WERI-Rb-1 (cell line): ENCODE measurements at regions not wholly inside any gene's neighbourhood (a gene's known extent, or its start where the extent isn't known, plus 50 kb on each side); places are given as distances from the start of the nearest gene placed in this dataset.

Experiments
- DNase-seq: peaks from one replicate; pipeline ENCODE4 v3.0.0-alpha.2; 2020
- H3K27ac ChIP-seq: fragments of 250-450 bp; sonication (Bioruptor Pico); 2 replicates; pipeline ENCODE4 v1.5.1; 2020; ENCODE audit warnings: mild to moderate bottlenecking, moderate library complexity
- H3K27me3 ChIP-seq: fragments of 250-450 bp; sonication (Bioruptor Pico); 2 replicates; pipeline ENCODE4 v1.5.1; 2021; ENCODE audit warnings: mild to moderate bottlenecking, low read depth, moderate library complexity; ENCODE audit not compliant: insufficient read depth, severe bottlenecking
- H3K36me3 ChIP-seq: fragments of 250-450 bp; sonication (Bioruptor Pico); 2 replicates; pipeline ENCODE4 v1.5.1; 2020; ENCODE audit warnings: mild to moderate bottlenecking, moderate library complexity
- H3K4me3 ChIP-seq: 2 replicates; pipeline ENCODE4 v1.5.1; 2011; ENCODE audit warnings: low read depth, mild to moderate bottlenecking, control low read depth, low read length
- H3K9me3 ChIP-seq: fragments of 250-450 bp; sonication (Bioruptor Pico); 2 replicates; pipeline ENCODE4 v1.5.1; 2021; ENCODE audit warnings: mild to moderate bottlenecking, moderate library complexity; ENCODE audit not compliant: severe bottlenecking
- CTCF ChIP-seq: IDR thresholded peaks from 2 replicates; pipeline ENCODE4 v1.5.1; 2011; ENCODE audit warnings: low read depth, mild to moderate bottlenecking, control low read depth, inconsistent platforms, low read length

GRCh38 chr6:108750801-108751200 is 97.4 kb upstream of the ARMC2 start:
- Histone ChIP-seq H3K27me3 (no peaks in the 10 kb centered on the region), H3K9me3 (no peaks in the 10 kb centered on the region), H3K4me3 (no peak overlapping the region), H3K27ac (no peak overlapping the region), H3K36me3 (no peaks in the 10 kb centered on the region)
- no peak for TF ChIP-seq CTCF
- DNase-seq: no peak

GRCh38 chr6:108751282-108751681 is 96.9 kb upstream of the ARMC2 start:
- no peak overlapping the region for H3K27ac ChIP-seq
- H3K36me3 ChIP-seq: no peaks in the 10 kb centered on the region
- H3K27me3 ChIP-seq: no peaks in the 10 kb centered on the region
- H3K4me3 ChIP-seq: no peak overlapping the region
- TF ChIP-seq CTCF: no peak
- DNase-seq: no peak
- H3K9me3 ChIP-seq: no peaks in the 10 kb centered on the region

DNA sequence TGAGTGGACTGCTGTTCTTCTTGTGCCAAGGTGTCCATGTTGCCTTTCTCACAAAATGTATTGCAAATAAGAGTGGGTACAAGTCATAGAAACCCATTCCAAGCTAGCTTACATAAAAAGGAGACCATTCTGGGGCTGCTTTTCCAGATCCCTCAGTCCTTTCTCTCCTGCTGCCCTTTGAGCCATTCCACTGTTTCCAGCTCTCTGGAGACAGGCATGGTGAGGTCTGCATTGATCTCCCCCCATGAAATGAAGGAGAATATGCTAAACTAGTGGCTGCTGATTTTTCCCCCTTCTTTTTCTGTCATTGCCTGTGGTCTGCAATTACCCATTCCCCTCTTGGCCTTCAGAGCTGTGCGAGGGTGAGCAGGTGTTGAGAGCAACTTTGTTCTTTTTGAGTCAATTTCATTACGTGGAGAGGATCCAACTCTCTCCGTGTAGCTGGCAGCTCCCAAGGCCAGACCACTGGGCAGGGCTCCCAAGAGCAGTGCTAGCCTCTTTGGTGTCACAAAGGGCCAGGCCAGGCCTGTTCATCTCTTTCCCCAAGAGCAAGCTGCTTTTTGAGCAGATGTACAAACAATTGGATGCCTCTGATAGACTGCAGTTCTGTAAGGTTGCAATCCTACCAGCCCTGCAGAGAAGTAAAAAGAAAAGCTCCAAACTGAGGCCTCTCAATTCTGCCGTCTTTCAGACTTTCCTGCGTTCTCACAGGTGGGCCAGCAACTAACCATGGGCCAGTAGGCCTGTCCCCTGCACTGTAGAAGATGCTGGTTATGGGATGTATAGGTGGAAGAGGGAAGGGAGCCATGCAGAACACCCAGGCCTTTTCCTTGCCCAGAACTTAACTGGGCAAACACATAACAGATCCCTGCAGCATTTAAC is 96.1 kb upstream of the ARMC2 start:
- no peak overlapping the region for H3K27ac ChIP-seq
- DNase-seq: no peak
- H3K4me3 ChIP-seq: no peak overlapping the region
- no peaks in the 10 kb centered on the region for H3K9me3 ChIP-seq
- H3K27me3 ChIP-seq: no peaks in the 10 kb centered on the region
- no peaks in the 10 kb centered on the region for H3K36me3 ChIP-seq
- no peak for TF ChIP-seq CTCF

DNA sequence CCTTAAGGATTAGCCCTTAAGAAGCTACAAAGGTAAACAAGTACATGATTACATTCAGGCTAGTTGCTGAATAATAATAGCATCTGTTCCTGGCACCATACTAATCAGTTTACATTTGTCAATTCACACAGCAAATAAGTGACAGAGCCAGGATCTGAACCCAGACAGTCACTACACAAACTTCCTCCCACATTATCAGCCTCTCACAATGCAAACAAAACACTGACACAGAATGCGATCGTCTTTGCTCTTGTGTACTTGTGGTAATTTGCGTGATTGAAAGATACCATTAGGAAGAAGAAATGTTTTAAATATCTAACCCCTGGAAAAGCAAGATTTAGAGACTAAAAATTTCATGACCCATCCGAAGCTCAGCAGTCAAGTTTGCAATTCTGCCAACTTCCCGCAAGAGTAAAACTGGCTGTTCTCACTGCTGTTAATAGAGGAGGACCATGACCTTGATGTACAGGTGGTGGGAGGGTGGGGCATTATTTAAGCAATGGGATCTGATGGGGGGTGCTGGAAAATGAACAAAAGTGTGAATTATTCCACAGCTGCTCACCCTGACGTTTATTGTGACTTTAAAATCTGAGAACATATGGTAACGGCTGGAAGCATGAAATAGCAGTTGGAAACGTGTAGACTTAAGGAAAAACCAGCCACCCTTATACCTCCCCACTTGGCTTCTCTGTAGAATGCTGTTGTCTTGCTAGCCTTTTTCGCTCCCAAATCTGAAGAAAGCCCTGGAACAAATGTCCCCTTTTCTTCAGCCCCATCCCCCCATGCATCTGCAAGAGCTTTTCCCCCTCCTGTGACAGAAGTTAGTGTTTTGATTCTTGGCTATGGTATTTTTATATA is 95.3 kb upstream of the ARMC2 start:
- DNase-seq: no peak

More for the DNA sequence above, 95.3 kb upstream of the ARMC2 start:
- Histone ChIP-seq H3K4me3 (no peak overlapping the region), H3K27me3 (no peaks in the 10 kb centered on the region), H3K36me3 (no peaks in the 10 kb centered on the region), H3K27ac (no peak overlapping the region), H3K9me3 (no peaks in the 10 kb centered on the region)
- TF ChIP-seq CTCF: no peak
